ENCODE measurements at regions not wholly inside any gene's neighbourhood (a gene's known extent, or its start where the extent isn't known, plus 50 kb on each side); places are given as distances from the start of the nearest gene placed in this dataset.

DNA sequence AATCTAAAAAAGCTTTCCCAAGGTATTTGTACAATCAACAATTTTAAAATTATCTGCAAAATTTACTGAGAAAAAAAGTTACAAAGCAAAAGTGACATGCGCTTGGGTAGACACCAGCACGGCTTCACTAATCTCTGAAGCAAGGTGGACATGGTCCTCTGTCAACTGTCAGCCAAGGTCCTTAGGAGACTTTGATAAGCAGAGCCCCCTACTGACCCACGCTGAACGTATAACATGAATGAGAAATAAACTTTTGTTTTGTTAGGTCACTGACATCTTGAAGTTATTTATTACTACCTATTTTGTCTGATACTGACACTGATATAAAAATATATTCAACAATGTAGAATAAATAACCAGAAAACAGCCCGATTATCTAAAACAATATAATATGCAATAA is 100.7 kb upstream of the OBI1 start:
- Histone ChIP-seq H3K9me3 (ENCODE audit: severe bottlenecking) (no peaks in the 10 kb centered on the region), H3K27me3 (ENCODE audit: insufficient read depth, poor library complexity, severe bottlenecking) (no peaks in the 10 kb centered on the region), H3K27ac (ENCODE audit: poor library complexity, severe bottlenecking) (no peak overlapping the region), H3K4me1 (ENCODE audit: insufficient read depth, poor library complexity, severe bottlenecking) (no peaks in the 10 kb centered on the region), H3K4me3 (ENCODE audit: severe bottlenecking) (no peak overlapping the region), H3K36me3 (ENCODE audit: low read depth) (no peaks in the 10 kb centered on the region)
- ATAC-seq (ENCODE audit: low read depth) = no peak
- TF ChIP-seq, protein P1, sequence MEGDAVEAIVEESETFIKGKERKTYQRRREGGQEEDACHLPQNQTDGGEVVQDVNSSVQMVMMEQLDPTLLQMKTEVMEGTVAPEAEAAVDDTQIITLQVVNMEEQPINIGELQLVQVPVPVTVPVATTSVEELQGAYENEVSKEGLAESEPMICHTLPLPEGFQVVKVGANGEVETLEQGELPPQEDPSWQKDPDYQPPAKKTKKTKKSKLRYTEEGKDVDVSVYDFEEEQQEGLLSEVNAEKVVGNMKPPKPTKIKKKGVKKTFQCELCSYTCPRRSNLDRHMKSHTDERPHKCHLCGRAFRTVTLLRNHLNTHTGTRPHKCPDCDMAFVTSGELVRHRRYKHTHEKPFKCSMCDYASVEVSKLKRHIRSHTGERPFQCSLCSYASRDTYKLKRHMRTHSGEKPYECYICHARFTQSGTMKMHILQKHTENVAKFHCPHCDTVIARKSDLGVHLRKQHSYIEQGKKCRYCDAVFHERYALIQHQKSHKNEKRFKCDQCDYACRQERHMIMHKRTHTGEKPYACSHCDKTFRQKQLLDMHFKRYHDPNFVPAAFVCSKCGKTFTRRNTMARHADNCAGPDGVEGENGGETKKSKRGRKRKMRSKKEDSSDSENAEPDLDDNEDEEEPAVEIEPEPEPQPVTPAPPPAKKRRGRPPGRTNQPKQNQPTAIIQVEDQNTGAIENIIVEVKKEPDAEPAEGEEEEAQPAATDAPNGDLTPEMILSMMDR (IDR thresholded peaks at IDR 0.05; ENCODE audit: poor library complexity, severe bottlenecking) = no peak
- DNase-seq (ENCODE audit: low spot score) = no peak

DNA sequence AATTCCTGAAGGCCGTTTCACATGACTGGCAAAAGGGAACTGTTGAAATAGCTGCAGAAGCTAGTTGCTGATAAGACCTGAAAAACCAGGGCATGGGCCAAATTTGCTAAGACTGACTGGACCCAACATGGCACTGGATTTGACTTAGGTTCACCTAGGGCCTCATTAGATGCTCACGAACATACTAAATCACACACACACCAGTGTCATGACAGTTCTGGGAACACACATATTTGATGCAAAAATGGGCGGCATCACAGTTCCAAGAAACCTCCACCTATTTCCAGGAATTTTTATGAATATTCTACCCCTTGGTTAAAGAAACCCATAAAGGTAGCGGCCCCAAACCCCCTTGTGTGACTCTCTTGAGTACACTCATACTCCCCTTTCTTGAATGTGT is 99.6 kb upstream of the OBI1 start:
- no peak for ATAC-seq (ENCODE audit: low read depth)

DNA sequence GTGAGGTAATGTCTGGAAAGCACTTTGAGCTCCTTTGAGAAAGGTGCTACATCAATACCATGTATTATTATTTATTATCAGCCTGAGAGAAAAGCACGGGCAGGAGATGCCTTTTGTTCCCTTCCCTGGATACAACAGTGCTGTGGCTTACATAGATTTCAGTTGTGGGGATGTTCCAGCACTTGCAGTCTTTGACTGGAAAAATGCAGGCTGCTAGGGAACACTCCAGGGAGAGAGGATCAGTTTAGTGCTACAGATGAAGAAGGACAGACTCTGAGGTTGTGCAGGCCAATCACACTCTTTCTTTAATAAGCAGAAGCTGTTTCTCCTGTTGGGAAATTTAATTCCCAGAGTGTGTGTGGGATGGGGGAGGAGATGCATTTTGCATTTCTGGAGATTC is 94.5 kb upstream of the OBI1 start:
- Histone ChIP-seq H3K9me3 (ENCODE audit: severe bottlenecking) (no peaks in the 10 kb centered on the region), H3K27ac (ENCODE audit: poor library complexity, severe bottlenecking) (no peak overlapping the region), H3K4me1 (ENCODE audit: insufficient read depth, poor library complexity, severe bottlenecking) (no peaks in the 10 kb centered on the region), H3K36me3 (ENCODE audit: low read depth) (no peaks in the 10 kb centered on the region), H3K27me3 (ENCODE audit: insufficient read depth, poor library complexity, severe bottlenecking) (peaks cover 5% of the 10 kb centered on the region), H3K4me3 (ENCODE audit: severe bottlenecking) (no peak overlapping the region)
- DNase-seq (ENCODE audit: low spot score) (no peak), ATAC-seq (ENCODE audit: low read depth) (no peak)
- TF ChIP-seq, protein P1 (IDR thresholded peaks at IDR 0.05; ENCODE audit: poor library complexity, severe bottlenecking) = no peak

More for the DNA sequence above, 99.6 kb upstream of the OBI1 start:
- H3K4me3 ChIP-seq (ENCODE audit: severe bottlenecking) = no peak overlapping the region
- no peaks in the 10 kb centered on the region for H3K4me1 ChIP-seq (ENCODE audit: insufficient read depth, poor library complexity, severe bottlenecking)
- no peak for DNase-seq (ENCODE audit: low spot score)
- no peaks in the 10 kb centered on the region for H3K9me3 ChIP-seq (ENCODE audit: severe bottlenecking)
- H3K36me3 ChIP-seq (ENCODE audit: low read depth) = no peaks in the 10 kb centered on the region
- H3K27me3 ChIP-seq (ENCODE audit: insufficient read depth, poor library complexity, severe bottlenecking) = no peaks in the 10 kb centered on the region
- TF ChIP-seq, protein P1 (IDR thresholded peaks at IDR 0.05; ENCODE audit: poor library complexity, severe bottlenecking) = no peak
- H3K27ac ChIP-seq (ENCODE audit: poor library complexity, severe bottlenecking) = no peak overlapping the region

DNA sequence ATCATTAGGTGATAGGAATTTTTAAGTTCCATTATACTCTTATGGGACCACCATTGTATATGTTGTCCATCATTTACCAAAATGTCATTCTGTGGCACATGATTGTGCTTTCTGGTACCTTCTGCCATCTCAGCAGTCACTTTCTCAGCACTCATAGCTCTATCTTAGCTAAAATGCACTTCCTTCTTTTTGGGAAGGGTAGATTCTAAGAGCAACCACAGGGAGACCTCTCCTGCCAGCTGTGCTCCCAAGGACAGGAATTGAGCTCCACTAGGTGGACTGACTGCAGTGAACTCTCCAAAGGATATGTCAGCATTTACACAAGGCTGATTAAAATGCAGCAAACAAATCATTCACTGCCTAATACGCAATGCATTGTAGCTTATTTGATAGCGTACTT is 91.8 kb upstream of the OBI1 start:
- no peaks in the 10 kb centered on the region for H3K9me3 ChIP-seq (ENCODE audit: severe bottlenecking)
- DNase-seq (ENCODE audit: low spot score) (no peak), ATAC-seq (ENCODE audit: low read depth) (no peak)
- H3K4me3 ChIP-seq (ENCODE audit: severe bottlenecking) = no peak overlapping the region
- no peak overlapping the region for H3K27ac ChIP-seq (ENCODE audit: poor library complexity, severe bottlenecking)
- TF ChIP-seq, protein P1 (IDR thresholded peaks at IDR 0.05; ENCODE audit: poor library complexity, severe bottlenecking) = no peak
- no peaks in the 10 kb centered on the region for H3K4me1 ChIP-seq (ENCODE audit: insufficient read depth, poor library complexity, severe bottlenecking)
- H3K27me3 ChIP-seq (ENCODE audit: insufficient read depth, poor library complexity, severe bottlenecking) = peaks cover 5% of the 10 kb centered on the region
- H3K36me3 ChIP-seq (ENCODE audit: low read depth) = no peaks in the 10 kb centered on the region

DNA sequence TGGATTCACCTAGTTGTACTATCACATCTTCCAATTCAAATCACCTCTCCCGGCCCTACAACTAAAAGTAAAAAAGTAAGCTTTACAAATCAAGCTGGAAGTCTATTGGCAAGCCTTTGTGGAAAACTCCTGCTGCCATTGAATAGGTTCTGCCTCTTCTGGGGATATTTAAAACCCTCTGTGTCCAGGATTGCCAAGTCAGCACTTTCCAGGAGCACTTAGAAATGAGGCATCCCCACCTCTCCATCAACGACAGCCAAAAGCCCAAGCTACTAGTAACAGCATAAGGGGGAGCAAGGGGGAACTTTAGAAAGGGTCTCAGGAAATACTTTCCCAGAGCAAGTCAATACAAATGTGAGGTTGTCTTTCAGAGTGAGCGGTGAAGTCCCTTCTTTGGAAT is 85.0 kb upstream of the OBI1 start:
- TF ChIP-seq, protein P1 (IDR thresholded peaks at IDR 0.05; ENCODE audit: poor library complexity, severe bottlenecking) = no peak
- DNase-seq (ENCODE audit: low spot score) = no peak

More for the DNA sequence above, 85.0 kb upstream of the OBI1 start:
- Histone ChIP-seq H3K4me1 (ENCODE audit: insufficient read depth, poor library complexity, severe bottlenecking) (no peaks in the 10 kb centered on the region), H3K9me3 (ENCODE audit: severe bottlenecking) (no peaks in the 10 kb centered on the region), H3K27me3 (ENCODE audit: insufficient read depth, poor library complexity, severe bottlenecking) (no peaks in the 10 kb centered on the region), H3K36me3 (ENCODE audit: low read depth) (no peaks in the 10 kb centered on the region), H3K4me3 (ENCODE audit: severe bottlenecking) (no peak overlapping the region), H3K27ac (ENCODE audit: poor library complexity, severe bottlenecking) (no peak overlapping the region)
- no peak for ATAC-seq (ENCODE audit: low read depth)

Data from RWPE2 (cell line).